B cell (primary cell): ENCODE measurements at regions not wholly inside any gene's neighbourhood (a gene's known extent, or its start where the extent isn't known, plus 50 kb on each side); places are given as distances from the start of the nearest gene placed in this dataset.

Experiments
- ATAC-seq: fragments of 200-7000 bp; cut with Tn5 transposase; one replicate; pipeline ENCODE4 v1.10.0; 2021; ENCODE audit warnings: low read depth, mild to moderate bottlenecking, moderate number of reproducible peaks, moderate library complexity
- CTCF ChIA-PET: fragments of 350-600 bp; sonication (Branson Sonifier 250); formaldehyde crosslinking; loops from one replicate; lab custom pipeline; 2021; ENCODE audit warnings: antibody characterized with exemption, inconsistent platforms; lab: Charles Lee
- POLR2A ChIA-PET: fragments of 350-600 bp; sonication (Branson Sonifier 250); formaldehyde crosslinking; loops from one replicate; lab custom pipeline; 2021; ENCODE audit warnings: antibody characterized with exemption; lab: Charles Lee
- DNase-seq: peaks from one replicate; pipeline ENCODE4 v3.0.0; 2013
- H2AFZ ChIP-seq: 2 replicates; pipeline ENCODE4 v1.6.1; 2012; ENCODE audit warnings: mild to moderate bottlenecking, low read depth, low read length; ENCODE audit not compliant: insufficient read depth, poor library complexity, severe bottlenecking
- H3K27ac ChIP-seq, 2 donors: 1 replicate in 1 of 2; 2 replicates in 1 of 2; pipeline ENCODE4 v1.5.1; 2012 to 2013; ENCODE audit warnings: low read length in 2 of 2, mild to moderate bottlenecking in 2 of 2, moderate library complexity in 1 of 2
- H3K27me3 ChIP-seq, 4 experiments: fragments of 200-600 bp in 1 of 4; sonication (generic) in 1 of 4; replicated peaks in 1 of 4; 1 replicate in 2 of 4; 2 replicates in 2 of 4; pipeline versions ENCODE4 v1.6.1 to v1.7.0; 2013 to 2016; ENCODE audit warnings: low read length in 3 of 4, mild to moderate bottlenecking in 2 of 4, mixed read lengths in 1 of 4, moderate library complexity in 1 of 4; ENCODE audit not compliant: insufficient read depth in 4 of 4, control insufficient read depth in 3 of 4; ENCODE audit errors: control extremely low read depth in 1 of 4
- H3K36me3 ChIP-seq, 2 experiments: replicated peaks in 1 of 2; 1 replicate in 1 of 2; 2 replicates in 1 of 2; pipeline versions ENCODE4 v1.6.1 to v1.7.1; 2013; ENCODE audit warnings: low read length in 1 of 2; ENCODE audit not compliant: insufficient read depth in 2 of 2, control insufficient read depth in 1 of 2; ENCODE audit errors: control extremely low read depth in 1 of 2, extremely low read depth in 1 of 2
- H3K4me1 ChIP-seq, 2 donors: fragments of 200-600 bp in 1 of 2; sonication (generic) in 1 of 2; 1 replicate in 1 of 2; 2 replicates in 1 of 2; pipeline versions ENCODE4 v1.5.1 to v1.6.1; 2013 to 2017; ENCODE audit warnings: low read length in 2 of 2; ENCODE audit not compliant: control insufficient read depth in 2 of 2, insufficient read depth in 2 of 2
- H3K4me2 ChIP-seq: replicated peaks from 2 replicates; pipeline ENCODE3; 2012; ENCODE audit warnings: mild to moderate bottlenecking, low read depth, low read length; ENCODE audit not compliant: poor library complexity, severe bottlenecking
- H3K4me3 ChIP-seq, 5 experiments: fragments of 200-600 bp in 1 of 5; sonication (generic) in 1 of 5; 1 replicate in 3 of 5; 2 replicates in 2 of 5; pipeline versions ENCODE4 v1.5.1 to v1.7.0; 2011 to 2016; ENCODE audit warnings: low read length in 4 of 5, mild to moderate bottlenecking in 4 of 5, low read depth in 2 of 5, control low read depth in 1 of 5, moderate library complexity in 1 of 5; ENCODE audit not compliant: insufficient read depth in 1 of 5; ENCODE audit errors: control extremely low read depth in 1 of 5, extremely low read depth in 1 of 5
- H3K79me2 ChIP-seq: fragments of 200-600 bp; sonication (generic); one replicate; pipeline ENCODE4 v1.6.0; 2016; ENCODE audit warnings: low read length; ENCODE audit not compliant: control insufficient read depth, insufficient read depth
- H3K9ac ChIP-seq: fragments of 200-600 bp; sonication (generic); 2 replicates; pipeline ENCODE4 v1.6.1; 2017; ENCODE audit warnings: mild to moderate bottlenecking, low read length, moderate library complexity
- H3K9me3 ChIP-seq, 3 donors: one replicate each; pipeline versions ENCODE4 v1.6.1 to v1.7.1; 2013; ENCODE audit warnings: low read length in 2 of 3; ENCODE audit not compliant: control insufficient read depth in 2 of 3, insufficient read depth in 1 of 3; ENCODE audit errors: control extremely low read depth in 1 of 3
- H4K20me1 ChIP-seq: 2 replicates; pipeline ENCODE4 v1.6.0; 2012; ENCODE audit warnings: mild to moderate bottlenecking, low read length; ENCODE audit not compliant: insufficient read depth, control insufficient read depth, poor library complexity, severe bottlenecking
- H3K27ac Mint-ChIP-seq: one replicate; pipeline ENCODE4 v1.8.0; 2021; ENCODE audit warnings: mixed read lengths
- H3K27me3 Mint-ChIP-seq: one replicate; pipeline ENCODE4 v1.8.0; 2021; ENCODE audit warnings: mixed read lengths
- H3K4me1 Mint-ChIP-seq: one replicate; pipeline ENCODE4 v1.8.0; 2021; ENCODE audit warnings: mixed read lengths
- H3K4me3 Mint-ChIP-seq: one replicate; pipeline ENCODE4 v1.8.0; 2021; ENCODE audit warnings: mixed read lengths
- H3K9me3 Mint-ChIP-seq: one replicate; pipeline ENCODE4 v1.8.0; 2022; ENCODE audit warnings: mixed read lengths; ENCODE audit not compliant: insufficient read depth
- EZH2 ChIP-seq: IDR thresholded peaks from 2 replicates; pipeline ENCODE4 v1.6.1; 2012; ENCODE audit warnings: borderline replicate concordance, low read depth, mild to moderate bottlenecking, moderate library complexity, low read length; ENCODE audit not compliant: insufficient read depth, poor library complexity, severe bottlenecking
- WGBS: methylation state at CpG from one replicate; pipeline ENCODE4 v1.1.5; 2013; ENCODE audit warnings: missing lambda C conversion rate; ENCODE audit not compliant: insufficient coverage; 5-methylcytosine and 5-hydroxymethylcytosine counted together
- intact Hi-C: fragments of 100-400 bp; cut with micrococcal nuclease; formaldehyde crosslinking; loops from one replicate; pipeline ENCODE4 v1.10.0; 2022
- TF ChIP-seq, protein P1 (sequence below): fragments of 200-600 bp; IDR thresholded peaks from one replicate; pipeline ENCODE4 v1.8.0; 2022; ENCODE audit warnings: antibody characterized with exemption, mild to moderate bottlenecking

DNA sequence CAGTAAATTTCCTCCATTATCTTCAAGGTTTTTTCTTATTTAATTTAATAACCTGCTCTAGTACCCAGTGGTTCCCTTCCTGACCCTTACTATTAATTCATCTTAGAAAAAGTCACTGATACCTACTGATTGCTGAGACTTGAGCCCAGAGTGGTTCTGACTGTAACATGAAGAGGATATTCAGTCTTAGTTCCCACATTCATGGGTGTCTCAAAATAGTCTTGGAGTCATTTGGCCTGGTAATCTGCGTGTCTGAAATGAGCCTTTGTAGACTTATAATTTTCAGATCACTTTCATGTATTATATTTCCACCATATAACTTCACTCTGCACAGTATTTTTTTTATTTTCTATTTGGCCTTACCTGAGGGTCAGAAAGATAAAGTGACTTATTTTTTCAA lies 732.0 kb upstream of the KIF2B start:
- WGBS: no CpG with 5 or more reads among the region's 1 CpG
- no peaks in the 10 kb centered on the region for H3K4me1 Mint-ChIP-seq
- POLR2A ChIA-PET: no interaction called here
- TF ChIP-seq EZH2: no peak
- TF ChIP-seq, protein P1, sequence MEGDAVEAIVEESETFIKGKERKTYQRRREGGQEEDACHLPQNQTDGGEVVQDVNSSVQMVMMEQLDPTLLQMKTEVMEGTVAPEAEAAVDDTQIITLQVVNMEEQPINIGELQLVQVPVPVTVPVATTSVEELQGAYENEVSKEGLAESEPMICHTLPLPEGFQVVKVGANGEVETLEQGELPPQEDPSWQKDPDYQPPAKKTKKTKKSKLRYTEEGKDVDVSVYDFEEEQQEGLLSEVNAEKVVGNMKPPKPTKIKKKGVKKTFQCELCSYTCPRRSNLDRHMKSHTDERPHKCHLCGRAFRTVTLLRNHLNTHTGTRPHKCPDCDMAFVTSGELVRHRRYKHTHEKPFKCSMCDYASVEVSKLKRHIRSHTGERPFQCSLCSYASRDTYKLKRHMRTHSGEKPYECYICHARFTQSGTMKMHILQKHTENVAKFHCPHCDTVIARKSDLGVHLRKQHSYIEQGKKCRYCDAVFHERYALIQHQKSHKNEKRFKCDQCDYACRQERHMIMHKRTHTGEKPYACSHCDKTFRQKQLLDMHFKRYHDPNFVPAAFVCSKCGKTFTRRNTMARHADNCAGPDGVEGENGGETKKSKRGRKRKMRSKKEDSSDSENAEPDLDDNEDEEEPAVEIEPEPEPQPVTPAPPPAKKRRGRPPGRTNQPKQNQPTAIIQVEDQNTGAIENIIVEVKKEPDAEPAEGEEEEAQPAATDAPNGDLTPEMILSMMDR: no peak
- peaks cover 2% of the 10 kb centered on the region for H3K9me3 Mint-ChIP-seq
- ATAC-seq: no peak
- no peak overlapping the region for H3K4me3 Mint-ChIP-seq
- intact Hi-C loops: no loop called here
- Histone ChIP-seq H3K4me3 (no peak overlapping the region), H3K27ac (no peak overlapping the region), H3K27me3 (no peaks in the 10 kb centered on the region), H3K4me2 (no peak overlapping the region), H2AFZ (no peak overlapping the region), H3K9me3 (no peaks in the 10 kb centered on the region), H3K9ac (no peak overlapping the region), H3K79me2 (no peaks in the 10 kb centered on the region), H4K20me1 (no peaks in the 10 kb centered on the region), H3K4me1 (no peaks in the 10 kb centered on the region), H3K36me3 (no peaks in the 10 kb centered on the region)
- no peak for DNase-seq
- no peak overlapping the region for H3K27ac Mint-ChIP-seq
- no peaks in the 10 kb centered on the region for H3K27me3 Mint-ChIP-seq
- CTCF ChIA-PET: no interaction called here

DNA sequence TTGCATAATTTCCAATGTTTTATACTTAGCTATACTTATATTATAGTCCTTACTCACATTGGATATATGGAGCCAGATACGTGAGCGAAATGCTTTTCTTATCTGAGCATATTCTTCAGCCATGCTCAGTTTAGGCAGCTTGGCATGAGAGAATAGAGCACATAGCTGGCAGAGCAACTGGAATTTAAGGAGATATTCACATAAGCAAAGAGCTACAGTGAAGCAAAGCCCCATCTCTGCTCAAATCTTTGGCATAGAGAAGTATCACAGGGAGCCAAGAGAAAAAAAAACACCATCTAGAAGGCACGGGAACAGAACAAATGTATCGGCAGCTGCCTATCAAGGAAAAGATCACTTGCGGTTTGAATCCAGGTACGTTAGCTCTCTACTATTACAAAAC lies 734.2 kb upstream of the KIF2B start:
- no peaks in the 10 kb centered on the region for H4K20me1 ChIP-seq
- H3K79me2 ChIP-seq: no peaks in the 10 kb centered on the region
- H3K9me3 ChIP-seq: no peaks in the 10 kb centered on the region

More for the DNA sequence above, 734.2 kb upstream of the KIF2B start:
- Mint-ChIP-seq H3K27ac (no peak overlapping the region), H3K9me3 (peaks cover 2% of the 10 kb centered on the region), H3K27me3 (no peaks in the 10 kb centered on the region), H3K4me3 (no peak overlapping the region), H3K4me1 (no peaks in the 10 kb centered on the region)
- H3K27me3 ChIP-seq: no peaks in the 10 kb centered on the region
- DNase-seq: no peak
- TF ChIP-seq, protein P1: no peak
- TF ChIP-seq EZH2: no peak
- intact Hi-C loops: no loop called here
- ChIA-PET POLR2A (no interaction called here), CTCF (interaction anchor here (1.0 kb wide), 1 partner anchor 10 kb away, joined by 3 read pairs; no protein-coding TSS in a partner anchor)
- no peak overlapping the region for H2AFZ ChIP-seq
- no peak for ATAC-seq
- H3K9ac ChIP-seq: no peak overlapping the region
- no peaks in the 10 kb centered on the region for H3K36me3 ChIP-seq
- no peak overlapping the region for H3K4me2 ChIP-seq
- H3K27ac ChIP-seq: no peak overlapping the region
- no peaks in the 10 kb centered on the region for H3K4me1 ChIP-seq
- WGBS: 100% methylated on average over 2 of the region's 6 CpGs
- H3K4me3 ChIP-seq: no peak overlapping the region
